ENCODE measurements at regions not wholly inside any gene's neighbourhood (a gene's known extent, or its start where the extent isn't known, plus 50 kb on each side); places are given as distances from the start of the nearest gene placed in this dataset.
"Not testable (repeated sequence)": the region's sequence is repeated elsewhere in the genome, so short reads cannot be mapped to it uniquely, and the experiment has no call there.

GRCh38 chr4:18180122-18180521 lies 158.6 kb upstream of the LCORL start:
- DNase-seq (ENCODE audit: low spot score) = no peak
- no peak for TF ChIP-seq CTCF (IDR thresholded peaks at IDR 0.05; ENCODE audit: extremely low read depth, missing control alignments)

GRCh38 chr4:18171896-18172295 lies 150.3 kb upstream of the LCORL start:
- DNase-seq (ENCODE audit: low spot score) = no peak
- TF ChIP-seq CTCF (IDR thresholded peaks at IDR 0.05; ENCODE audit: extremely low read depth, missing control alignments) = no peak

- DNase-seq (ENCODE audit: low spot score) = no peak
- no peak for TF ChIP-seq CTCF (IDR thresholded peaks at IDR 0.05; ENCODE audit: extremely low read depth, missing control alignments)
Measured at GRCh38 chr4:18167831-18168230, 146.3 kb upstream of the LCORL start.

GRCh38 chr4:18166925-18167324 lies 145.4 kb upstream of the LCORL start:
- TF ChIP-seq CTCF (IDR thresholded peaks at IDR 0.05; ENCODE audit: extremely low read depth, missing control alignments) = no peak
- DNase-seq (ENCODE audit: low spot score) = no peak

- DNase-seq (ENCODE audit: low spot score) = no peak
Measured at GRCh38 chr4:18162453-18162852, 140.9 kb upstream of the LCORL start.

GRCh38 chr4:18159117-18159912 lies 137.8 kb upstream of the LCORL start:
- not testable (repeated sequence) for DNase-seq (ENCODE audit: low spot score)

More at GRCh38 chr4:18162453-18162852, 140.9 kb upstream of the LCORL start:
- TF ChIP-seq CTCF (IDR thresholded peaks at IDR 0.05; ENCODE audit: extremely low read depth, missing control alignments) = no peak

GRCh38 chr4:18155067-18156041 lies 133.8 kb upstream of the LCORL start:
- no peak for TF ChIP-seq CTCF (IDR thresholded peaks at IDR 0.05; ENCODE audit: extremely low read depth, missing control alignments)
- DNase-seq (ENCODE audit: low spot score) = no peak
